Activated CD8-positive, alpha-beta T cell treated with anti-CD3 and anti-CD28 coated beads for 36 hours (primary cell): ENCODE measurements at regions not wholly inside any gene's neighbourhood (a gene's known extent, or its start where the extent isn't known, plus 50 kb on each side); places are given as distances from the start of the nearest gene placed in this dataset.
"Not testable (repeated sequence)": the region's sequence is repeated elsewhere in the genome, so short reads cannot be mapped to it uniquely, and the experiment has no call there.

Experiments used
- ATAC-seq: fragments of 200-7000 bp; cut with Tn5 transposase; one replicate; pipeline ENCODE4 v1.10.0; 2021; ENCODE audit warnings: mild to moderate bottlenecking, moderate library complexity
- CTCF ChIA-PET: fragments of 350-600 bp; sonication (Branson Sonifier 250); formaldehyde crosslinking; loops from one replicate; lab custom pipeline; 2021; ENCODE audit warnings: antibody characterized with exemption; lab: Charles Lee
- POLR2A ChIA-PET: fragments of 350-600 bp; sonication (Branson Sonifier 250); formaldehyde crosslinking; loops from one replicate; lab custom pipeline; 2021; ENCODE audit warnings: antibody characterized with exemption; lab: Charles Lee
- DNase-seq: peaks from one replicate; pipeline ENCODE4 v3.0.0-alpha.2; 2020
- H3K27ac Mint-ChIP-seq: one replicate; pipeline ENCODE4 v1.8.0; 2021; ENCODE audit warnings: mild to moderate bottlenecking, mixed read lengths
- H3K27me3 Mint-ChIP-seq: one replicate; pipeline ENCODE4 v1.8.0; 2021; ENCODE audit warnings: mixed read lengths
- H3K36me3 Mint-ChIP-seq: one replicate; pipeline ENCODE4 v1.8.0; 2021; ENCODE audit warnings: low read depth, mixed read lengths
- H3K4me1 Mint-ChIP-seq: one replicate; pipeline ENCODE4 v1.8.0; 2021; ENCODE audit warnings: low read depth, mixed read lengths
- H3K4me3 Mint-ChIP-seq: one replicate; pipeline ENCODE4 v1.8.0; 2021; ENCODE audit warnings: mild to moderate bottlenecking, moderate library complexity, mixed read lengths
- H3K9me3 Mint-ChIP-seq: one replicate; pipeline ENCODE4 v1.8.0; 2021; ENCODE audit warnings: mixed read lengths
- CTCF ChIP-seq: fragments of 200-600 bp; IDR thresholded peaks from one replicate; pipeline ENCODE4 v1.8.0; 2022; ENCODE audit warnings: antibody characterized with exemption, mild to moderate bottlenecking
- intact Hi-C: fragments of 100-400 bp; cut with micrococcal nuclease; formaldehyde crosslinking; loops from one replicate; pipeline ENCODE4 v1.10.0; 2022

GRCh38 chr2:88999365-88999764 lies 307.9 kb downstream of the RPIA start:
- no peak for TF ChIP-seq CTCF
- no peak for DNase-seq
- Mint-ChIP-seq H3K4me1 (no peaks in the 10 kb centered on the region), H3K4me3 (no peak overlapping the region), H3K36me3 (no peaks in the 10 kb centered on the region), H3K27ac (no peak overlapping the region), H3K9me3 (no peaks in the 10 kb centered on the region), H3K27me3 (peaks cover 3% of the 10 kb centered on the region)
- intact Hi-C loops = no loop called here
- no peak for ATAC-seq
- CTCF ChIA-PET = no interaction called here
- POLR2A ChIA-PET = no interaction called here

- POLR2A ChIA-PET = no interaction called here
- TF ChIP-seq CTCF = no peak
- DNase-seq (no peak), ATAC-seq (no peak)
- Mint-ChIP-seq H3K4me1 (no peaks in the 10 kb centered on the region), H3K4me3 (no peak overlapping the region), H3K27ac (no peak overlapping the region), H3K36me3 (no peaks in the 10 kb centered on the region), H3K27me3 (peaks cover 3% of the 10 kb centered on the region), H3K9me3 (no peaks in the 10 kb centered on the region)
- intact Hi-C loops = no loop called here
- CTCF ChIA-PET = no interaction called here
These were observed 308.8 kb downstream of the RPIA start for GRCh38 chr2:89000235-89000634.

GRCh38 chr2:89004238-89004637 lies 312.8 kb downstream of the RPIA start:
- H3K4me3 Mint-ChIP-seq, H3K27ac Mint-ChIP-seq, DNase-seq, POLR2A ChIA-PET, H3K36me3 Mint-ChIP-seq, intact Hi-C loops, H3K27me3 Mint-ChIP-seq, H3K4me1 Mint-ChIP-seq, ATAC-seq, CTCF ChIA-PET, H3K9me3 Mint-ChIP-seq: not testable (repeated sequence)

- H3K36me3 Mint-ChIP-seq, POLR2A ChIA-PET, H3K9me3 Mint-ChIP-seq, H3K4me3 Mint-ChIP-seq, H3K4me1 Mint-ChIP-seq, H3K27ac Mint-ChIP-seq, DNase-seq, CTCF ChIA-PET, intact Hi-C loops, H3K27me3 Mint-ChIP-seq, ATAC-seq: not testable (repeated sequence)
These were observed 329.1 kb downstream of the RPIA start for GRCh38 chr2:89020566-89020965.

GRCh38 chr2:89026296-89026695 lies 334.8 kb downstream of the RPIA start:
- H3K36me3 Mint-ChIP-seq, H3K4me3 Mint-ChIP-seq, H3K27me3 Mint-ChIP-seq, CTCF ChIA-PET, H3K4me1 Mint-ChIP-seq, H3K9me3 Mint-ChIP-seq, POLR2A ChIA-PET, intact Hi-C loops, H3K27ac Mint-ChIP-seq, ATAC-seq, DNase-seq: not testable (repeated sequence)

GRCh38 chr2:89027115-89027514 lies 335.6 kb downstream of the RPIA start:
- CTCF ChIA-PET, H3K27me3 Mint-ChIP-seq, H3K27ac Mint-ChIP-seq, H3K9me3 Mint-ChIP-seq, H3K4me1 Mint-ChIP-seq, DNase-seq, H3K36me3 Mint-ChIP-seq, POLR2A ChIA-PET, H3K4me3 Mint-ChIP-seq, intact Hi-C loops, ATAC-seq: not testable (repeated sequence)

GRCh38 chr2:89027536-89027935 lies 336.1 kb downstream of the RPIA start:
- H3K27me3 Mint-ChIP-seq, H3K4me3 Mint-ChIP-seq, DNase-seq, H3K9me3 Mint-ChIP-seq, POLR2A ChIA-PET, CTCF ChIA-PET, H3K36me3 Mint-ChIP-seq, intact Hi-C loops, H3K27ac Mint-ChIP-seq, ATAC-seq, H3K4me1 Mint-ChIP-seq: not testable (repeated sequence)

- H3K27me3 Mint-ChIP-seq, H3K27ac Mint-ChIP-seq, H3K36me3 Mint-ChIP-seq, DNase-seq, H3K9me3 Mint-ChIP-seq, ATAC-seq, intact Hi-C loops, H3K4me1 Mint-ChIP-seq, H3K4me3 Mint-ChIP-seq, CTCF ChIA-PET, POLR2A ChIA-PET: not testable (repeated sequence)
These were observed 337.8 kb downstream of the RPIA start for GRCh38 chr2:89029257-89029656.
